ENCODE measurements at regions not wholly inside any gene's neighbourhood (a gene's known extent, or its start where the extent isn't known, plus 50 kb on each side); places are given as distances from the start of the nearest gene placed in this dataset.

DNA sequence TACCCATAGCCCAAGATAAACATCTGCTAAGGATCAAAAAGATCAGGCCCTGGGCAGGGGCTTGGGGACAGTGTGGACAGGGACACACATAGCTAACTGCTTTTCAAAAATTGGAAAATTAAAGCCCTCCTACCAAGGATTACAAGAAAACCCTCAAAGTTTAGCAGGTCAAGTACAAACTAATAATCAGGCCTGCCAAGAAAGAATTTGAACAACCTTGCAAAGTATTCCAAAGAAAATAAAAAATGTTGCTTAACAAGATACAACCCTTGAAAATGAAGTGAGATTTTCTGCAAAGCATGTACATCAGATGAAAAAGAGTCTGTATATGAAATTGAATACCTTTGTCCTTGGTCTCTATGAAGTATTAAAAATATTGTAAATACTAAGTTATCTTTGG, 67.3 kb downstream of the KLF12 start:
- Histone ChIP-seq H3K9me3 (replicated peaks; ENCODE audit: control insufficient read depth, low read depth, low read length) (no peaks in the 10 kb centered on the region), H3K36me3 (ENCODE audit: control insufficient read depth, insufficient read depth, low read length) (no peaks in the 10 kb centered on the region), H3K27me3 (ENCODE audit: control insufficient read depth, insufficient read depth, low read length) (no peaks in the 10 kb centered on the region), H3K4me1 (ENCODE audit: control insufficient read depth, insufficient read depth, low read length) (peaks cover 4% of the 10 kb centered on the region), H3K27ac (ENCODE audit: low read length) (no peak overlapping the region), H3K4me3 (ENCODE audit: low read length) (no peak overlapping the region)
- no peak for DNase-seq

DNA sequence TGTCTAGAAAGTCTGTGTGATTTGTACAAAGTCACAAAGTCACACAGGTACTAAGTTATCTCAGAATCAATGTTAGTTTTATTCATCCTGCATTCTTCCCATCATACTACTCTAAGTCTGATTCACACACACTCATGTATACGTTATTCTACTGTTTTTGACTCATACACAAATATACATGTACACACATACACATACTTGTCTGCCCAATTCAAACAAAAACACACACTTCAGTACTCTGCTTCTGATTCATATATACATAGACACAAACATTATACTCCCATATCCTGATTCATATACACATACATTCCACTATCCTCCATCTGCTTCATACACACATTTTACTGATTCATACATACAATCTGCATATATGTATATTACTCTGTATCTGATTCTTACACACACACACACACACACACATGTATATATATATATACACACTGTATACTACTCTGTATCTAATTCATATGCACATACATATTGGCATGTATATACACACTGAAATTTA, 69.3 kb downstream of the KLF12 start:
- H3K9me3 ChIP-seq (replicated peaks; ENCODE audit: control insufficient read depth, low read depth, low read length), result peaks cover 2% of the 10 kb centered on the region

DNA sequence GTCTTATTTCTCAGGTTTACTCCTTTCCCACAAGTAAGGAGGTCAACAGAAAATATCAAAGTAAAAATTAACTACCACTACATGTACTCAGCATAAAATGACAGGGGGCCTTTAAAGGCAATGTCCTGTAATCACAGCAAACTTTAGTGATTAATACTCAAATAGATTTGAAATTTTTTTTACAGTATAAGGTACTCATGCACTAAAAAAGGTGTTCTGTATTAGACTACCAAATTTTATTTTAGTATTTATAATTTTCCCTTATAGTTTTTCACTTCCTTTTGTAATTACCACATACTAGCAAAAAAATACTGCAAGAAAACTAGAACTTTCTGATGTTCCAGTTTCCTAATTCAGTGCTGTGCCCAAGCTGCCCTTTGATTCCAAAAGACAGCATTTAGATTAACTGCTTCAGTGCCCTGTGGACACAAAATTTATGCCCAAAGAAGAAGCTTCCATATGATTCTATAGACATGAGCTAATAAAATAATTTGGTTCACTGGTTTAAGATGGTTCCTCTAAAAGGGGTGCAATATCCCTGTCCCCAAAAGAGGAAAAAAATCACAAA, 70.6 kb downstream of the KLF12 start:
- peaks cover 6% of the 10 kb centered on the region for H3K4me1 ChIP-seq (ENCODE audit: control insufficient read depth, insufficient read depth, low read length)
- DNase-seq, result no peak
- peak overlapping the region; percentile 78 for H3K27ac ChIP-seq (ENCODE audit: low read length)
- peaks cover 4% of the 10 kb centered on the region for H3K9me3 ChIP-seq (replicated peaks; ENCODE audit: control insufficient read depth, low read depth, low read length)
- no peak overlapping the region for H3K4me3 ChIP-seq (ENCODE audit: low read length)
- H3K27me3 ChIP-seq (ENCODE audit: control insufficient read depth, insufficient read depth, low read length), result no peaks in the 10 kb centered on the region
- no peaks in the 10 kb centered on the region for H3K36me3 ChIP-seq (ENCODE audit: control insufficient read depth, insufficient read depth, low read length)

More for the DNA sequence above, 69.3 kb downstream of the KLF12 start:
- WGBS (ENCODE audit: insufficient coverage), result 75% methylated on average over 1 of the region's 1 CpG
- Histone ChIP-seq H3K4me1 (ENCODE audit: control insufficient read depth, insufficient read depth, low read length) (peaks cover 6% of the 10 kb centered on the region), H3K4me3 (ENCODE audit: low read length) (no peak overlapping the region), H3K27ac (ENCODE audit: low read length) (no peak overlapping the region), H3K27me3 (ENCODE audit: control insufficient read depth, insufficient read depth, low read length) (no peaks in the 10 kb centered on the region), H3K36me3 (ENCODE audit: control insufficient read depth, insufficient read depth, low read length) (no peaks in the 10 kb centered on the region)
- DNase-seq, result no peak

- H3K4me1 ChIP-seq (ENCODE audit: control insufficient read depth, insufficient read depth, low read length), result peaks cover 6% of the 10 kb centered on the region
- DNase-seq, result peak; percentile 95
- peaks cover 4% of the 10 kb centered on the region for H3K9me3 ChIP-seq (replicated peaks; ENCODE audit: control insufficient read depth, low read depth, low read length)
- H3K4me3 ChIP-seq (ENCODE audit: low read length), result peak overlapping the region; percentile 16
- no peaks in the 10 kb centered on the region for H3K27me3 ChIP-seq (ENCODE audit: control insufficient read depth, insufficient read depth, low read length)
- no peaks in the 10 kb centered on the region for H3K36me3 ChIP-seq (ENCODE audit: control insufficient read depth, insufficient read depth, low read length)
- peak overlapping the region; percentile 78 for H3K27ac ChIP-seq (ENCODE audit: low read length)
- 13% methylated on average over 6 of the region's 6 CpGs for WGBS (ENCODE audit: insufficient coverage)
These were observed 71.3 kb downstream of the KLF12 start for GRCh38 chr13:74062933-74063332.

DNA sequence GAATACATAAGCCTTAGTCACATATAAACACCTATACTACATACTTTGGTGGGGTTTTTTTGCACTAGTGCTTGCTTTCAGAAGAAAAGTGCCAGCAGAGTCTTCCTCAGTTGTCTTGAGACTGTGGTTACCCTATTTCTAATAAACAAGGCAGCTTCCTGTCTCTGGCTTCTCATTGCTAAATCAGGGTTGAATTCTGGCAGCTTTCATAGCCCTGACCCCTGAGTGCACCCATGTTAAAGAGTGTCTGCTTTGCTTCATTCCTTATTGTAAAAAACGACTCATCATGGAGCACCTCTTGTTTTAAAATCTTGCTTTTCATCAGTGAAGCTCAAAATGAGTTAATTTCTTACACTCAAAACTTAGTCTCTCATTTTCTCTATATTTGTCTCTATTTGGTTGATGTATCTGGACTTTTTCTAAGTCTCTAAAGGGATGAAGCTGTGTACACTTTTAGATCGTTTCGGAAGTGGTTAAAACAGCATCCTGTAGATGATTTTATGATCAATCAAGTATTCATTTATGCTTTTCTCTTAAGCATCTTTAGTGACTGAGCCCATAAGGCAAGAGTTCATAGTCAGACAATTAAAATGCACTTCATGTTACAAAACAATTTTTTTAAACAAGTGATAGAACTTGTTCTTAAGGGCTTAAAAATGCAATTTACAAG, 72.1 kb downstream of the KLF12 start:
- peaks cover 8% of the 10 kb centered on the region for H3K4me1 ChIP-seq (ENCODE audit: control insufficient read depth, insufficient read depth, low read length)

GRCh38 chr13:74056801-74057542, 77.2 kb downstream of the KLF12 start:
- peak overlapping the region; percentile 83 for H3K27ac ChIP-seq (ENCODE audit: low read length)
- 40% methylated on average over 1 of the region's 5 CpGs for WGBS (ENCODE audit: insufficient coverage)
- peak; percentile 80 for DNase-seq
- peaks cover 4% of the 10 kb centered on the region for H3K9me3 ChIP-seq (replicated peaks; ENCODE audit: control insufficient read depth, low read depth, low read length)
- H3K36me3 ChIP-seq (ENCODE audit: control insufficient read depth, insufficient read depth, low read length), result no peaks in the 10 kb centered on the region
- H3K4me3 ChIP-seq (ENCODE audit: low read length), result no peak overlapping the region
- peaks cover 8% of the 10 kb centered on the region for H3K4me1 ChIP-seq (ENCODE audit: control insufficient read depth, insufficient read depth, low read length)
- no peaks in the 10 kb centered on the region for H3K27me3 ChIP-seq (ENCODE audit: control insufficient read depth, insufficient read depth, low read length)

More for the DNA sequence above, 72.1 kb downstream of the KLF12 start:
- WGBS (ENCODE audit: insufficient coverage), result no CpG with 5 or more reads among the region's 3 CpGs
- no peak overlapping the region for H3K4me3 ChIP-seq (ENCODE audit: low read length)
- peak overlapping the region; percentile 78 for H3K27ac ChIP-seq (ENCODE audit: low read length)
- no peaks in the 10 kb centered on the region for H3K27me3 ChIP-seq (ENCODE audit: control insufficient read depth, insufficient read depth, low read length)
- no peaks in the 10 kb centered on the region for H3K36me3 ChIP-seq (ENCODE audit: control insufficient read depth, insufficient read depth, low read length)
- peaks cover 4% of the 10 kb centered on the region for H3K9me3 ChIP-seq (replicated peaks; ENCODE audit: control insufficient read depth, low read depth, low read length)
- DNase-seq, result peak; percentile 77

DNA sequence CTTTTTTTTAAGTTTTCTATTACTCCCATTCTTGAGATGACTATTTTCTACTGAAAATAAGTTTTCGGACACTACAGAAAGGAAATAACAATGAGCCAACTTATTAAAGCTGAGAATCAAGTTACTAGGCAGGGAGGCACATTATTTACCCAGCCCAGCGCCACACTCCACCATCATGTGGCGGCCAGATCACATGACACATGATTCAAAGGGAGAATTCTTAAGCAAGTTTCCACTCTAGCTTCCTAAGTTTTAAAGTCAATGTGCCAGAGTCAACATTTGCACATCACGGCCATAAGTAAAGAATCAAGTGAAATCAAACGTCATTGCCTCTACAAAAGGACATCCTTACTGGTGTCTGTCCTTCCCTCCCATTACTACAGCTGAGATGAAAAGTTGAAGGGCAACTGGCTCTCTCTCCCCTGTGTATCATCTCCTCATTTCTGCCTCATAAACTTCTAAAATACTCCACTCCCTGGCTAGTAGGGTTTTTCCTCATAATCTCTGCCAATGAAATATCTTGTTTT, 81.7 kb downstream of the KLF12 start:
- 88% methylated on average over 4 of the region's 5 CpGs for WGBS (ENCODE audit: insufficient coverage)
- H3K4me3 ChIP-seq (ENCODE audit: low read length), result no peak overlapping the region
- no peak for DNase-seq
- no peaks in the 10 kb centered on the region for H3K36me3 ChIP-seq (ENCODE audit: control insufficient read depth, insufficient read depth, low read length)
- H3K27ac ChIP-seq (ENCODE audit: low read length), result no peak overlapping the region
- H3K4me1 ChIP-seq (ENCODE audit: control insufficient read depth, insufficient read depth, low read length), result peaks cover 15% of the 10 kb centered on the region
- no peaks in the 10 kb centered on the region for H3K27me3 ChIP-seq (ENCODE audit: control insufficient read depth, insufficient read depth, low read length)
- H3K9me3 ChIP-seq (replicated peaks; ENCODE audit: control insufficient read depth, low read depth, low read length), result no peaks in the 10 kb centered on the region

DNA sequence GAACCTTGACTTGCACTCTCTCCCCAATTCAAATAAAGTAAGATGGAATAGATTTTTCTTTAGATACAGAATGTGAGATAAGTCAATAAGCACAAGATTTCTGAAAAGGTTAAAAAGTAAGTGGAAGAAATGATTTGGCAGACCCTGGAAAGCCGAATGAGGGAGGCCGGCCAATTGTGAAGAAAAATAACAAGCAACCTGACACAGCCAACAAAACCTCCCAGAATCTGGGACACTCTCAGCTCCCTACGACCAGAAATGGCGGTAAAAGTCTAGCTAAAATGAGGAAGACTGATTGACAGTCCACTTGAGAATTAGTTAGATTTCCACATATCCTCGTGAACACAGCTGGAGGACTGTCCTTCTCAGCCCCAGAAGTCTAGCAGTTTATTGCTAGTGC, 85.4 kb downstream of the KLF12 start:
- Histone ChIP-seq H3K27me3 (ENCODE audit: control insufficient read depth, insufficient read depth, low read length) (no peaks in the 10 kb centered on the region), H3K36me3 (ENCODE audit: control insufficient read depth, insufficient read depth, low read length) (no peaks in the 10 kb centered on the region), H3K27ac (ENCODE audit: low read length) (peak overlapping the region; percentile 86), H3K9me3 (replicated peaks; ENCODE audit: control insufficient read depth, low read depth, low read length) (no peaks in the 10 kb centered on the region), H3K4me1 (ENCODE audit: control insufficient read depth, insufficient read depth, low read length) (peaks cover 12% of the 10 kb centered on the region), H3K4me3 (ENCODE audit: low read length) (no peak overlapping the region)
- peak; percentile 77 for DNase-seq
- WGBS (ENCODE audit: insufficient coverage), result 75% methylated on average over 1 of the region's 5 CpGs

DNA sequence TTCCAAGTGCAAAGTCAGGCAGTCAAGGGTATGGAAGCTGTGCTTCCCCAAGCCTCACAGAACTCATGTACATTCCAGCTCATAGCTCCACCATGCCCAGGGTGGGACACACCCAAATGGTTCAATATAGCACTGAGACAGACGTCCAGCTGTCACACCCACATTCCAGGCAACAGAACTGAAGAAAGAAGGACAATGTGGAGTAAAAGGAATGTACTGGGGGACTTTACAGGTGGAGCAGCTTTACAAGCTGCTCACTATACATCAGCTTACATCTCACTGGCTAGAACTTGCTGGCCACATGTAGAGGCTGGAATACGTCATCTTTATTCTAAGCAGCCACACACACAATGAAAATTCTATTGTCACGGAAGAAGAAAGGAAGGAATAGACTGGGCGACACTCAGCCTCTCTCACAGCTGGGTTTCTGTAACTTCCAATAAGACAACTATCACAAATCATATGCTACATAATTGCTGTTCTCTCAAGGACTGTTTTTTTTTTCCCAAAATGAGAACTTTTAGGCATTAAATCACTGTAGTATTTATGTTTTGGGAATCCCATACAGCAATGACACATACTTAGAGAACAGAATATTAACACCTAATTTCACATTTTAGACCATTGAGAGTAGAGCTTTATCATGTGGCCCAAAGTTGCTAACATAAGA, 86.1 kb downstream of the KLF12 start:
- H3K4me3 ChIP-seq (ENCODE audit: low read length), result no peak overlapping the region
- no peaks in the 10 kb centered on the region for H3K9me3 ChIP-seq (replicated peaks; ENCODE audit: control insufficient read depth, low read depth, low read length)
- H3K27ac ChIP-seq (ENCODE audit: low read length), result peak overlapping the region; percentile 86
- peak; percentile 85 for DNase-seq
- no peaks in the 10 kb centered on the region for H3K27me3 ChIP-seq (ENCODE audit: control insufficient read depth, insufficient read depth, low read length)
- no CpG with 5 or more reads among the region's 4 CpGs for WGBS (ENCODE audit: insufficient coverage)
- H3K4me1 ChIP-seq (ENCODE audit: control insufficient read depth, insufficient read depth, low read length), result peaks cover 12% of the 10 kb centered on the region
- no peaks in the 10 kb centered on the region for H3K36me3 ChIP-seq (ENCODE audit: control insufficient read depth, insufficient read depth, low read length)

- H3K27me3 ChIP-seq (ENCODE audit: control insufficient read depth, insufficient read depth, low read length), result no peaks in the 10 kb centered on the region
- H3K27ac ChIP-seq (ENCODE audit: low read length), result no peak overlapping the region
- no peak overlapping the region for H3K4me3 ChIP-seq (ENCODE audit: low read length)
- H3K9me3 ChIP-seq (replicated peaks; ENCODE audit: control insufficient read depth, low read depth, low read length), result no peaks in the 10 kb centered on the region
- peak; percentile 82 for DNase-seq
- no peaks in the 10 kb centered on the region for H3K36me3 ChIP-seq (ENCODE audit: control insufficient read depth, insufficient read depth, low read length)
- H3K4me1 ChIP-seq (ENCODE audit: control insufficient read depth, insufficient read depth, low read length), result peaks cover 12% of the 10 kb centered on the region
These were observed 87.8 kb downstream of the KLF12 start for GRCh38 chr13:74046431-74046830.

Measured in muscle of leg (tissue), 3 donors.